Ectodermal cell (in vitro differentiated cells): ENCODE measurements at regions not wholly inside any gene's neighbourhood (a gene's known extent, or its start where the extent isn't known, plus 50 kb on each side); places are given as distances from the start of the nearest gene placed in this dataset.

Experiments used
- H3K27ac ChIP-seq: 2 replicates; pipeline ENCODE4 v1.7.0; 2013; ENCODE audit warnings: mild to moderate bottlenecking, low read depth, low read length; ENCODE audit not compliant: insufficient read depth, poor library complexity, severe bottlenecking
- H3K27me3 ChIP-seq: 2 replicates; pipeline ENCODE4 v1.7.0; 2013; ENCODE audit warnings: mild to moderate bottlenecking, low read length; ENCODE audit not compliant: insufficient read depth, control insufficient read depth, poor library complexity, severe bottlenecking
- H3K36me3 ChIP-seq: one replicate; pipeline ENCODE4 v1.7.0; 2013; ENCODE audit warnings: low read length; ENCODE audit not compliant: control insufficient read depth, insufficient read depth
- H3K4me1 ChIP-seq: one replicate; pipeline ENCODE4 v1.7.0; 2013; ENCODE audit warnings: low read length; ENCODE audit not compliant: control insufficient read depth, insufficient read depth
- H3K4me3 ChIP-seq: 2 replicates; pipeline ENCODE4 v1.7.0; 2013; ENCODE audit warnings: low read depth, low read length, control low read depth; ENCODE audit not compliant: insufficient read depth
- H3K9me3 ChIP-seq: 2 replicates; pipeline ENCODE4 v1.7.0; 2013; ENCODE audit warnings: mild to moderate bottlenecking, low read length, moderate library complexity; ENCODE audit not compliant: control insufficient read depth
- WGBS, 2 experiments: methylation state at CpG; one replicate each; pipeline ENCODE4 v1.1.7; 2013; ENCODE audit warnings: missing lambda C conversion rate in 2 of 2; 5-methylcytosine and 5-hydroxymethylcytosine counted together

DNA sequence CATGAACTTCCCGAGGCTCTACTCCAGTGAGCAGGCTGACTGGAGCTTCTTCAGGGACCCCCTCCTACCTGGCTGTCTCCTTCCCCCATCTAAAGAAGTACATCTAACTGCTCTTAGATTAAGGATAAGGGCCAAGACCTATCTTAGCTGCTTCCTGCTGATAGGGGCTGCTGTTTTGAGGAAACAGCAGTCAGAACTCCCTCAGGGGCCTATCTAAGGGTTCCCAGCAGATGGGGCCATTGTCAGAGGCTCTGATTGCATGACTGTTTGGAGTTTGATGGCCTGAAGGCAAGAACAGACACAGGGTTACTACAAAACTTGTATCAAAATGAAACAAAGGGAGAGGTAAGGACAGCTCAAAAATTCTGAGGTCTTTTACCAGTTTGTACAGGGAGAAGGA lies 2636.9 kb upstream of the PCDH20 start:
- Histone ChIP-seq H3K36me3 (no peaks in the 10 kb centered on the region), H3K27ac (no peak overlapping the region), H3K9me3 (no peaks in the 10 kb centered on the region), H3K4me3 (no peak overlapping the region), H3K27me3 (no peaks in the 10 kb centered on the region), H3K4me1 (no peaks in the 10 kb centered on the region)
- WGBS, 2 experiments = 85 to 90% methylated on average over 1 of the region's 1 CpG

DNA sequence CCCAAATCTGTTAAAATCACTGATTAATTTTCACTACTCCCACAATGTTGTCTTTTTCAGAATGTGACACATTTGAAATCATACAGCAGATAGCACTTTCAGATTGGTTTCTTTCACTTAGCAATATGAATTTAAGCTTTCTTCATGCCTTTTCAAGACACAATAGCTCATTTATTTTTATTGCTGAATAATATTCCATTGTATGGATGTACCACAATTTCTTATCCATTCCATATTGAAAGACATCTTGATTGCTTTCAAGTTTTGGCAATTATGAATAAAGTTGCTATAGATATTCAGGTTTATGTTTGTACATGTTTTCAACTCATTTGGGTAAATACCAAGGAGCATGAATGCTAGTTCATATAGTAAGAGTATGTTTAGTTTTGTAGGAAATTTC lies 2635.6 kb upstream of the PCDH20 start:
- no peaks in the 10 kb centered on the region for H3K36me3 ChIP-seq
- H3K9me3 ChIP-seq = no peaks in the 10 kb centered on the region
- no peaks in the 10 kb centered on the region for H3K27me3 ChIP-seq
- no peaks in the 10 kb centered on the region for H3K4me1 ChIP-seq
- no peak overlapping the region for H3K27ac ChIP-seq
- H3K4me3 ChIP-seq = no peak overlapping the region

DNA sequence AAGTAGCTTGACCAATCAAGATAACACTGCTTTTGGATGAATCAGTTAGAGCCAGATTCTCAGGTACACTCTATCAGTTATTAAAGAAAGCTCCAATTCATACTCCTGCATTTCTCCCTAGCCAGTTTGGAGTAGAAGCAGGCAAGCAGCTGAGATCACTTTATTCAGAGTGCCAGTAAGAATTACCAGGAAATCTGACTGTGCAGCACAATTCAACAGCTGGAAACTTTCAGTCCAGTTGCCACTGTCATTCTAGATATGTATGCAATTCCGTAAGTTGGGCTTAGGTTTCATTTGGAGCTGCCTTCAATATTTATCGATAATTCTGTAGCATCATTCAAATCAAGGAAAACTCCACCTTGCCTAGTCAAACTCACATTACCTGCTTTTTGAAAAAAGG lies 2625.6 kb upstream of the PCDH20 start:
- Histone ChIP-seq H3K27ac (no peak overlapping the region), H3K4me3 (no peak overlapping the region), H3K27me3 (no peaks in the 10 kb centered on the region), H3K9me3 (no peaks in the 10 kb centered on the region), H3K36me3 (no peaks in the 10 kb centered on the region), H3K4me1 (no peaks in the 10 kb centered on the region)
- WGBS, 2 experiments = 100% methylated on average over 2 of the region's 2 CpGs

DNA sequence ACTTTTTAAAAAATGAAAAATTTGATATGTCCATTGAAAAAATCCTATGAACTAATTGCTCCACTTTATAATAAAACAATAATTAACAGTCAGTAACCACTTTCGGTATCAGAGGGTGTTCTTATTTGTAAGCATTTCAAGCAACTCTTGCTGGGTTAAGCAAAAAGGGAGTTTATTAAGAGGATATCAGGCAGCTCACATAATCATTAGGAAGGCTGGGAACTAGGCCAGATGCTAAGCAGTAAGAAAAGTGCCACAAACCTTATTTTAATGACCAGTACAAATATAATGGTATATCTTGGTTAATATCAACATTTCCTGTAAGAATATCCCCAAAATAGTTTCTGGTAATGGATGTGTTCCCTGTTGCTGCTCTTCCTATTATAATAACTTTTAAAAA lies 2618.3 kb upstream of the PCDH20 start:
- Histone ChIP-seq H3K27ac (no peak overlapping the region), H3K36me3 (no peaks in the 10 kb centered on the region), H3K9me3 (no peaks in the 10 kb centered on the region), H3K4me1 (no peaks in the 10 kb centered on the region), H3K4me3 (no peak overlapping the region), H3K27me3 (no peaks in the 10 kb centered on the region)
- 88 to 100% methylated on average over 1 of the region's 1 CpG for WGBS, 2 experiments

DNA sequence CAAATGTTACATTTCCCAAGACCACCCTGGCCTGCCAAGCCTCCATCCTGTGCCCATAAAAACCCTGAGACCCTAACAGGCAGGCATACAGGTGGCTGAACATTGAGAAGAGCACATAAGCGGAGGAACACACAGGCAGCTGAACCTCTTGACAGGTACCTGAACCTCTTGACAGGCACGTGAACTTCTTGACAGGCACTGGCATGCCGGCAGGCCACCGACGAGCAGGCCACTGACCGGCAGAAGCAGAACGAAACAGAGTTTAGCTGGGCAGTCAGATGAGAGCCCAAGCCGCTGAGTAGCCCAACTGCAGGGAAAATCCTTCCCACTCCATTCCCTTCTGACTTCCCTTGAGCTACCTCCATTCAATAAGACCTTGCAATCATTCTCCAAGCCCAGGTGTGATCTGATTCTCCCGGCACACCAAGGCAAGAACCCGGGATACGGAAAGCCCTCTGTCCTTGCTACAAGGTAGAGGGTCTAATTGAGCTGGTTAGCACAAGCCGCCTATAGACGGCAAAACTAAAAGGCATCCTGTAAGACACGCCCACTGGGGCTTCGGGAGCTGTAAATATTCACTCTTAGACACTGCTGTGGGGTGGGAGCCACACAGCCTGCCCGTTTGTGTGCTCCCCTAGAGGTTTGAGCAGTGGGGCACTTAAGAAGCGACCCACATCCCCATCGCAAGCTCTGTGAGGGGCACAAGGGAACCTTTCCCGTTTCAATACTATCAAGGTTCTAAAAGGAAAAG lies 2613.9 kb upstream of the PCDH20 start:
- no peaks in the 10 kb centered on the region for H3K4me1 ChIP-seq
- H3K36me3 ChIP-seq = no peaks in the 10 kb centered on the region
- 91 to 93% methylated on average over 19 of the region's 19 CpGs for WGBS, 2 experiments
- no peaks in the 10 kb centered on the region for H3K27me3 ChIP-seq
- no peak overlapping the region for H3K4me3 ChIP-seq
- no peak overlapping the region for H3K27ac ChIP-seq
- H3K9me3 ChIP-seq = no peaks in the 10 kb centered on the region

DNA sequence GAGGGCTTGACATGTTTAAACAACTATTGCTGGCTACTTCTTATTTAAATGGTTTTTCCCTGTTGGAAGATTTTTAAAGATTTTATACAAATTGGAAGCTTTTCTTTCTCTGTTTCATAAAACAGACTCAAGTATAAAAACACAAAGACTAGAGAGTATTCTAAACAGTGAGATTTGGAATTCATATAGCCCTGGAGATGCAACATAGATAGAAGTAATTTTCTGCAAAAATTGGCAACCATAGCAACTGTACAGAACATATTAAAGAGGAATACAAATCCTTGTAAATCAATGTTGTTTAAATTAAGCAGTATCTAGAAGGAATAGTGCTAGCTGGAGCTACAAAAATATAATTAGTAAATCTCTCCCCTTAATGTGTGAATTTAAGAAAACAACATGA lies 2612.9 kb upstream of the PCDH20 start:
- H3K4me3 ChIP-seq = no peak overlapping the region
- no peaks in the 10 kb centered on the region for H3K27me3 ChIP-seq
- no peak overlapping the region for H3K27ac ChIP-seq
- no peaks in the 10 kb centered on the region for H3K4me1 ChIP-seq
- H3K36me3 ChIP-seq = no peaks in the 10 kb centered on the region
- no peaks in the 10 kb centered on the region for H3K9me3 ChIP-seq

DNA sequence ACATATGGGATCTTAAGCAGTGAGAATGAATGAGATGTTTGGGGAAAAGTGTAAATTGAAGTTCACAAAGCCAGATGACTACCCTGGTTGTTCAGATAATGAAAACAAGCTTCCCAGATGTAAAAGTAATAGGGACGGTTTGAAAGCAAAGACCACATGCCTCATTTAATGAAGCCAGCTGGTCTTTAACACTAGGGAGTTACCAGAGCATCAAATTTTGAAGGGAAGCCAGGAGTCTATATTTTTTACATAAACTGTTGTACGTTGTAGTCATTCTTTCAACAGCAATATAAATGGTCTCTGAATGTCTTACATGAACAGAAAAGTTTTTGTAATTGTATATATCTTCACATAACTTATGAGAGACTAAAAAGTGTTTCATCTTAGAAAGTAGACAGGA lies 2604.5 kb upstream of the PCDH20 start:
- WGBS, 2 experiments = 91 to 94% methylated on average over 1 of the region's 2 CpGs
- Histone ChIP-seq H3K27ac (no peak overlapping the region), H3K9me3 (no peaks in the 10 kb centered on the region), H3K36me3 (no peaks in the 10 kb centered on the region), H3K4me1 (no peaks in the 10 kb centered on the region), H3K4me3 (no peak overlapping the region), H3K27me3 (no peaks in the 10 kb centered on the region)

DNA sequence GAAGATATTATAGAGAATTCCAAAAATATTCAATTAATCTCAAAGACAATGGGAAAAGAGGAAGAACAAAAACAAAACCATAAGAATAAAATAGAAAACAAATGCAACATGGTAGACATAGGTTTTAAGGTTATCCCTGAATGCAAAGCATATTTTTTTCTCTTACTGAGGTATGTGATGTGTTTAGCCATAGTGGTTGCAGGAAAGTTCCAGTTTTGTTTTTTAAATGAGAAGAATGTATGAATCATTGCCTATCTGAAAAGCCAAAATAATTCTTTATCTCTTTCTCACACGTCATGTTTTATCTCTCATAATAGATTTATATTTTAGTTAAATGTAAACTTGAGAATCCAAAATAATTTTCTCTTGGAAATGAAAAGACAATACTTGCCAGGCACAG lies 2591.7 kb upstream of the PCDH20 start:
- H3K4me1 ChIP-seq = no peaks in the 10 kb centered on the region
- H3K9me3 ChIP-seq = no peaks in the 10 kb centered on the region
- H3K4me3 ChIP-seq = no peak overlapping the region
- no peaks in the 10 kb centered on the region for H3K27me3 ChIP-seq
- no peak overlapping the region for H3K27ac ChIP-seq
- no peaks in the 10 kb centered on the region for H3K36me3 ChIP-seq
- WGBS, 2 experiments = no CpG with 5 or more reads among the region's 1 CpG

DNA sequence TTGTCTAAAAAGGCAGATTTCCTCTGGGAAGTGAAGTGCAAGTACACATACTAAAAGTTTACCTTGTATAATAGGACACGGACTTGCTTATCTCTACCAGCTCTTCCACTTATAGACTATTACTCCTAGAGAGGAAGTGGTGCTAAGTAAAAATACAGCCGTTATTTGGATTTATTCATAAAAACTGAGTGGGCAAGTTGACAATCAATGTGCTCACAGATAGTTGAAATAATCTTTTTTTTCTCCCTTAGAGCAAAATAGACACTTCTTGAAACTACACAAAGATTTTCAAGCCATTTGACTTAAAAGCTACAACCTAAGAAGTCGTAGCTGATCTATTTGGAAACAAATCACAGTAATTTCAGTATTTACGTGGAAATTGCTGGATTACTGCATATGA lies 2584.7 kb upstream of the PCDH20 start:
- Histone ChIP-seq H3K4me3 (no peak overlapping the region), H3K4me1 (no peaks in the 10 kb centered on the region), H3K9me3 (no peaks in the 10 kb centered on the region), H3K36me3 (no peaks in the 10 kb centered on the region), H3K27me3 (no peaks in the 10 kb centered on the region), H3K27ac (no peak overlapping the region)
- WGBS, 2 experiments = 95 to 100% methylated on average over 2 of the region's 4 CpGs

DNA sequence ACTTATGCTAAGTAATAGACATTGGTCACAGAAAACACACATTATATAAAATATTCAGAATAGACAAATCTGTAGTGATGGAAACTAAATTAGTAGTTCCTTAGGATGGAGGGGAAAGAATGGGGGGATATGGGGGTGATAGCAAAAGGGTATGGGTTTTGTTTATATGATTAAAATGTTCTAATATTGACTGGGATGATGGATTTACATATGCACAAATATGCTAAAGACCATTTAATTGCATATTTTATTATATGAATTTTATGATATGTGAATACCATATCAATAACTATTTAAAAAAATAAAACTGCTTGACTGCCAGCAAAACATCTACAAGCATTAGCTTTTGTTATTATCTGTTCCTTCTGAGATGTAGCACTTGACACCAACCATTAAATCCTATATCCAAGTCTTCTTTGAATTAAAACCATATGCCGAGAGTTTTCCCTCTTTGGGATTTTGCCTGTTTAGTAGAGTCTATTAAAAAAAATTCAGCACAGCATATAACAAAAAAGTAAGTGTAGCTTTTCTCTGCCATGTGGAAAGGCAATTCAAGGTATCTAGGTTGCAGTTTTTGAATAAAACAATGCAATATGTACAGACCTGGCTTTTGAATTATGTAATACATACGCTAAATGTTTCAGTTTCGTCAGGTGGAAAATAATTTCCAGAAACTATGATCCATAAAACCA lies 2584.1 kb upstream of the PCDH20 start:
- WGBS, 2 experiments = 97% methylated on average over 2 of the region's 3 CpGs; no CpG with 5 or more reads in 1 of the 2 experiments
- no peaks in the 10 kb centered on the region for H3K9me3 ChIP-seq
- H3K27me3 ChIP-seq = no peaks in the 10 kb centered on the region
- H3K27ac ChIP-seq = no peak overlapping the region
- no peak overlapping the region for H3K4me3 ChIP-seq
- H3K4me1 ChIP-seq = no peaks in the 10 kb centered on the region
- no peaks in the 10 kb centered on the region for H3K36me3 ChIP-seq
